SJSA1 (cell line): ENCODE measurements at regions not wholly inside any gene's neighbourhood (a gene's known extent, or its start where the extent isn't known, plus 50 kb on each side); places are given as distances from the start of the nearest gene placed in this dataset.

Experiments used
- DNase-seq, 2 experiments: peaks; one replicate each; pipeline ENCODE4 v3.0.0-alpha.2; 2015 to 2020; ENCODE audit warnings: low spot score in 2 of 2, low read depth in 1 of 2
- H3K27ac ChIP-seq: fragments of 250-450 bp; sonication (Bioruptor Pico); 2 replicates; pipeline ENCODE4 v1.5.1; 2020; ENCODE audit warnings: mild to moderate bottlenecking, moderate library complexity
- H3K27me3 ChIP-seq: fragments of 250-450 bp; sonication (Bioruptor Pico); replicated peaks from 2 replicates; pipeline ENCODE4 v1.5.1; 2020; ENCODE audit warnings: mild to moderate bottlenecking, moderate library complexity
- H3K36me3 ChIP-seq: fragments of 250-450 bp; sonication (Bioruptor Pico); 2 replicates; pipeline ENCODE4 v1.5.1; 2020; ENCODE audit warnings: mild to moderate bottlenecking
- H3K4me1 ChIP-seq: fragments of 250-450 bp; sonication (Bioruptor Pico); replicated peaks from 2 replicates; pipeline ENCODE4 v1.6.1; 2021; ENCODE audit warnings: mild to moderate bottlenecking
- H3K4me3 ChIP-seq: fragments of 250-450 bp; sonication (Bioruptor Pico); 2 replicates; pipeline ENCODE4 v1.5.1; 2020; ENCODE audit warnings: mild to moderate bottlenecking
- H3K9me3 ChIP-seq: fragments of 250-450 bp; sonication (Bioruptor Pico); replicated peaks from 2 replicates; pipeline ENCODE4 v1.5.1; 2020; ENCODE audit warnings: mild to moderate bottlenecking

GRCh38 chr2:154924531-154924930 lies 226.0 kb downstream of the KCNJ3 start:
- Histone ChIP-seq H3K27me3 (no peaks in the 10 kb centered on the region), H3K27ac (no peak overlapping the region), H3K4me3 (no peak overlapping the region), H3K9me3 (0 out of 2 replicates have a peak, but pooled peaks cover 2% of the 10 kb centered on the region), H3K4me1 (no peaks in the 10 kb centered on the region), H3K36me3 (no peaks in the 10 kb centered on the region)
- DNase-seq: no peak

- Histone ChIP-seq H3K36me3 (no peaks in the 10 kb centered on the region), H3K27ac (no peak overlapping the region), H3K27me3 (no peaks in the 10 kb centered on the region), H3K4me3 (no peak overlapping the region), H3K9me3 (0 out of 2 replicates have a peak, but pooled peaks cover 2% of the 10 kb centered on the region), H3K4me1 (no peaks in the 10 kb centered on the region)
- DNase-seq: no peak
Measured at GRCh38 chr2:154914561-154914960, 216.1 kb downstream of the KCNJ3 start.

GRCh38 chr2:154912215-154912614 lies 213.7 kb downstream of the KCNJ3 start:
- H3K9me3 ChIP-seq: 0 out of 2 replicates have a peak, but pooled peaks cover 2% of the 10 kb centered on the region
- no peak overlapping the region for H3K27ac ChIP-seq
- no peaks in the 10 kb centered on the region for H3K27me3 ChIP-seq
- H3K36me3 ChIP-seq: no peaks in the 10 kb centered on the region
- no peak for DNase-seq
- no peaks in the 10 kb centered on the region for H3K4me1 ChIP-seq
- no peak overlapping the region for H3K4me3 ChIP-seq

DNA sequence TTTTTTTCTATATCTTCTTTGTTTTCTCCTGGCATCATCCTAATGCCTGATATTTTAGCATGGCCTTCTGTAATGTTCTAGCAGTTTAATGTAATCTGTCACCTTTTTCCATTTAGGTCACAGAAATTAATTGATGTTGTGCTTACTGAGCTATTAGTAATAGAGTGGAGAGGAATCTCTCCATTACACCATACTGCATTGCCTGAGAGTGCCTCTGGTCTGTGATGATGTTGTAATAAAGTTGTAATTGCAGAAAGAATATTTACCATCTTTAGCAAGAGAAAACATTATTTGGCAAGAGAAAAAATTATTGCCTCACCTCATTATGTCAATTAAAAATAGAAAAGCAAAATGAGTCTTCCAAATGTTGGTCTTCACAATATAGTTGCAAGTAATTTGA lies 213.2 kb downstream of the KCNJ3 start:
- Histone ChIP-seq H3K4me1 (no peaks in the 10 kb centered on the region), H3K4me3 (no peak overlapping the region), H3K36me3 (no peaks in the 10 kb centered on the region), H3K27me3 (no peaks in the 10 kb centered on the region), H3K9me3 (0 out of 2 replicates have a peak, but pooled peaks cover 2% of the 10 kb centered on the region), H3K27ac (no peak overlapping the region)
- no peak for DNase-seq

DNA sequence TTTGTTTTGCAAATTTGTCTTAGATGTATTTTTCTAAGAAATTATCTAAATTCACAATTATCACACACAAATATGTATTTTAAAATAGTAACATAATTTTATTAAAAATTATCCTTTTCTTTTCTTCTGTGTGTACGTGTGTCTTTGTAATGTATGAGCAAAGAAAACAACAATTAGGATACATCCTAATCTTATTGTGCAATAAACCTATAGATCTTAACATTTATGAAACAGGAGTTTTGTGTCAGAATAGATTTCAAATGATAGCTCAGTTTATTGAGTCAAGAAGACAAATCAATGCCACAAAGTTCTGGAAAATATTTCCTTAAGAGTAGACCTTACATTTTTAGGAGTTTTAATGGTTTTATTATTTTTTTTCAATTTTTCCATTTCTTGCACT lies 212.2 kb downstream of the KCNJ3 start:
- Histone ChIP-seq H3K27me3 (no peaks in the 10 kb centered on the region), H3K4me3 (no peak overlapping the region), H3K27ac (no peak overlapping the region), H3K36me3 (no peaks in the 10 kb centered on the region), H3K4me1 (no peaks in the 10 kb centered on the region), H3K9me3 (0 out of 2 replicates have a peak, but pooled peaks cover 2% of the 10 kb centered on the region)
- no peak for DNase-seq

DNA sequence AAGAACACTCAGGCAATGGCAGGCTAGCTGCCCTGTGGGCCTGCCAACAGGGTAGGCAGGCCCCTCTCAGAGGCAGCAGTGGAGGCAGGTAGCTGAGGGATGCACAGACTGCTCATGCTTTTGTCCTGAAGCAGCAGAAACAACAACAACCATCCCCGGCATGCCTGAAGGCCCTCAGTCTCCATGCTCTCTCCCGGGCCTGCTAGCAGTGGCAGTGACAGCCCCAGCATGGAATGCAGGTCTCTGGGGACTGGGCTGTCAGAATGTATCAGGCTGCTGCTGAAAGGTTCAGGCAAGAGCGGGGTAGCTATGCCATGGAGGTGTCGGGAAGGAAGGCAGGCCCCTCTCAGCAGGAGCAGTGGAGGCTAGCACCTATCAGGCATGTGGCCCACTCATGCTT lies 209.8 kb downstream of the KCNJ3 start:
- Histone ChIP-seq H3K27ac (no peak overlapping the region), H3K4me1 (no peaks in the 10 kb centered on the region), H3K9me3 (0 out of 2 replicates have a peak, but pooled peaks cover 2% of the 10 kb centered on the region), H3K27me3 (no peaks in the 10 kb centered on the region), H3K36me3 (no peaks in the 10 kb centered on the region), H3K4me3 (no peak overlapping the region)
- DNase-seq: no peak
